SK-N-SH treated with all-trans-retinoic acid at 6 μM for 48 hours (cell line): ENCODE measurements at regions not wholly inside any gene's neighbourhood (a gene's known extent, or its start where the extent isn't known, plus 50 kb on each side); places are given as distances from the start of the nearest gene placed in this dataset.

Experiments used
- BACH2 ChIP-seq: fragments of 250-450 bp; sonication (Bioruptor Pico); IDR thresholded peaks from 2 replicates; pipeline ENCODE4 v1.9.0; 2021; ENCODE audit warnings: mild to moderate bottlenecking, borderline replicate concordance
- CREB5 ChIP-seq: fragments of 250-450 bp; sonication (Bioruptor Pico); IDR thresholded peaks from 2 replicates; pipeline ENCODE4 v1.5.1; 2020; ENCODE audit warnings: low read depth, mild to moderate bottlenecking, moderate library complexity
- ESRRG ChIP-seq: fragments of 250-450 bp; sonication (Bioruptor Pico); IDR thresholded peaks from 2 replicates; pipeline ENCODE4 v1.6.1; 2021; ENCODE audit warnings: mild to moderate bottlenecking
- PATZ1 ChIP-seq: fragments of 250-450 bp; sonication (Bioruptor Pico); IDR thresholded peaks from 2 replicates; pipeline ENCODE4 v1.8.0; 2020; ENCODE audit warnings: mild to moderate bottlenecking, moderate library complexity, borderline replicate concordance
- SNAI2 ChIP-seq: fragments of 250-450 bp; sonication (Bioruptor Pico); IDR thresholded peaks from 2 replicates; pipeline ENCODE4 v1.5.0; 2020; ENCODE audit warnings: mild to moderate bottlenecking, moderate library complexity
- TCF4 ChIP-seq: fragments of 250-450 bp; sonication (Bioruptor Pico); IDR thresholded peaks from 2 replicates; pipeline ENCODE4 v1.8.0; 2021; ENCODE audit warnings: mild to moderate bottlenecking, moderate library complexity, borderline replicate concordance
- TSHZ2 ChIP-seq: fragments of 250-450 bp; sonication (Bioruptor Pico); IDR thresholded peaks from 2 replicates; pipeline ENCODE4 v1.5.0; 2020; ENCODE audit warnings: mild to moderate bottlenecking, moderate library complexity
- ZFP3 ChIP-seq: fragments of 250-450 bp; sonication (Bioruptor Pico); IDR thresholded peaks from 2 replicates; pipeline ENCODE4 v1.5.0; 2020; ENCODE audit warnings: mild to moderate bottlenecking, moderate library complexity
- ZFP30 ChIP-seq: fragments of 450-650 bp; formaldehyde crosslinking; IDR thresholded peaks from 2 replicates; pipeline ENCODE4 v1.5.0; 2022; ENCODE audit warnings: mild to moderate bottlenecking, moderate library complexity

- no peak for TF ChIP-seq PATZ1 (CRISPR knock-in tag)
- no peak for TF ChIP-seq ZFP3 (CRISPR knock-in tag)
- no peak for TF ChIP-seq ZFP30
- TF ChIP-seq CREB5 (CRISPR knock-in tag) = no peak
- no peak for TF ChIP-seq TCF4 (CRISPR knock-in tag)
- TF ChIP-seq SNAI2 (CRISPR knock-in tag) = no peak
- TF ChIP-seq ESRRG = no peak
- no peak for TF ChIP-seq TSHZ2
- no peak for TF ChIP-seq BACH2 (CRISPR knock-in tag)
Observed at GRCh38 chr13:53137779-53138178, 109.2 kb downstream of the OLFM4 start.
